ENCODE measurements at regions not wholly inside any gene's neighbourhood (a gene's known extent, or its start where the extent isn't known, plus 50 kb on each side); places are given as distances from the start of the nearest gene placed in this dataset.

DNA sequence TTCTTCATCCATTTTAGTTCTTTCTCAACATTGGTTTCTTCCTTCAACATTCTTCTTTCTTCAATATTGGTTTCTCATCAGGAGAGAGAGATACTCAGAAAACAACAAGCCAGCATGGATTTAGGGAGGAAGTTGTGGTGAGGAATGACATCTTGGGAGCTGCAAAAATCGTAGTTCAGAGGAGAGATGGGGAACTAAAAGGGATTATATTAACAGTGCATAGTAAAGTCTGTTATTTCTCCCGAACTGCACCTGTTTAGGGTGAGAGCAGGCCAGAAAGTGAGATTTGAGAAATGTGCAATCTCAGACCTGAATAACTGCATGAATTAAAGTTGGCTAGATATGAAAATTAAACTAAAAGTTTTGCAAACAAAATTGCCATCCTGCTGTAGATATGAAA is 94.5 kb downstream of the CASP12 start:
- Histone ChIP-seq H3K9me3 (no peaks in the 10 kb centered on the region), H3K36me3 (no peaks in the 10 kb centered on the region), H3K4me3 (no peak overlapping the region), H3K27me3 (replicated peaks; ENCODE audit: insufficient read depth) (no peaks in the 10 kb centered on the region), H3K4me1 (replicated peaks) (no peaks in the 10 kb centered on the region), H3K27ac (no peak overlapping the region)
- no peak for DNase-seq (ENCODE audit: low spot score)
- 80% methylated on average over 2 of the region's 2 CpGs for whole genome bisulfite sequencing
- intact Hi-C loops (cut with DNase I), result no loop called here
- TF ChIP-seq POLR2AphosphoS5 (IDR thresholded peaks at IDR 0.05) (no peak), POLR2A (IDR thresholded peaks at IDR 0.05) (no peak)
- TF ChIP-seq, protein P1, sequence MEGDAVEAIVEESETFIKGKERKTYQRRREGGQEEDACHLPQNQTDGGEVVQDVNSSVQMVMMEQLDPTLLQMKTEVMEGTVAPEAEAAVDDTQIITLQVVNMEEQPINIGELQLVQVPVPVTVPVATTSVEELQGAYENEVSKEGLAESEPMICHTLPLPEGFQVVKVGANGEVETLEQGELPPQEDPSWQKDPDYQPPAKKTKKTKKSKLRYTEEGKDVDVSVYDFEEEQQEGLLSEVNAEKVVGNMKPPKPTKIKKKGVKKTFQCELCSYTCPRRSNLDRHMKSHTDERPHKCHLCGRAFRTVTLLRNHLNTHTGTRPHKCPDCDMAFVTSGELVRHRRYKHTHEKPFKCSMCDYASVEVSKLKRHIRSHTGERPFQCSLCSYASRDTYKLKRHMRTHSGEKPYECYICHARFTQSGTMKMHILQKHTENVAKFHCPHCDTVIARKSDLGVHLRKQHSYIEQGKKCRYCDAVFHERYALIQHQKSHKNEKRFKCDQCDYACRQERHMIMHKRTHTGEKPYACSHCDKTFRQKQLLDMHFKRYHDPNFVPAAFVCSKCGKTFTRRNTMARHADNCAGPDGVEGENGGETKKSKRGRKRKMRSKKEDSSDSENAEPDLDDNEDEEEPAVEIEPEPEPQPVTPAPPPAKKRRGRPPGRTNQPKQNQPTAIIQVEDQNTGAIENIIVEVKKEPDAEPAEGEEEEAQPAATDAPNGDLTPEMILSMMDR (IDR thresholded peaks at IDR 0.05), result no peak

DNA sequence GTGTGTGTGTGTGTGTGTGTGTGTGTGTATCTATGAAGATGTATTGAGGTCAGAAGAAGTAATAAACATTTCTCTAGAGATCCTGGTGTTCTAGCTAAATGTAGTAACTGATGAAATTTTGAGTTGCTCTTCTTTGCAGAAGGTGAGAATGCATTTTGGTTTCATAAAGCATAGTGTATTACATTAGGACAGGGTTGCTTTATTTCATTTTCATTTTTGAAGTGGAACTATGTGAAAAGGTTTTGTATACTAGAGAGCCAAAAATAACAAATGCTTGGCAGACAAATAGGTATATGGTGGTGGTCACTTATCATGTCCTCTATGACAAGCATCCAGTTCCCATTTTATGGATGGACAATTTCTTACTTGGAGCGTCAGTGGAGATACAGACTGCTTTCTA is 99.0 kb downstream of the CASP12 start:
- no peaks in the 10 kb centered on the region for H3K9me3 ChIP-seq
- 92% methylated on average over 1 of the region's 1 CpG for WGBS
- no peak overlapping the region for H3K4me3 ChIP-seq
- DNase-seq (ENCODE audit: low spot score), result no peak
- H3K27me3 ChIP-seq (replicated peaks; ENCODE audit: insufficient read depth), result no peaks in the 10 kb centered on the region
- no peak overlapping the region for H3K27ac ChIP-seq
- no peaks in the 10 kb centered on the region for H3K36me3 ChIP-seq
- TF ChIP-seq, protein P1 (IDR thresholded peaks at IDR 0.05), result no peak
- TF ChIP-seq POLR2A (IDR thresholded peaks at IDR 0.05) (no peak), POLR2AphosphoS5 (IDR thresholded peaks at IDR 0.05) (no peak)
- H3K4me1 ChIP-seq (replicated peaks), result no peaks in the 10 kb centered on the region
- intact Hi-C loops (cut with DNase I), result no loop called here

DNA sequence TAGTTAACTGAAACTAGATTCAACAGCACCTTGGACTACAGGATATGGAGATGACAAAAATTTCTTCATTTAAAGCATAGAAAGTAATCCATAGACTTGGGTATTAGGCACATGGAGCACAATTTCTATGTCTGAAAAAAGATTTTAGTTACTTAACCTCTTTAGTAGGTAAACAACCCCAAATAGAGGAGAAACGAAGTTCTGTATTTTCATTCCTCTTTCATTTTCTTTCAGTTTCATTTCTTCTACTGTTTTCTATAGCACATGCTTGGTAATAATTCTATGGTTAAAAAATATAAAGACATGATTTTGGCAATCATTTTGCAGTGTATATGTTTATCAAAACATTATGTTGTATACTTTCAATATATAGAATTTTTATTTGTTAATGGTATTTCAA is 99.5 kb downstream of the CASP12 start:
- Histone ChIP-seq H3K9me3 (no peaks in the 10 kb centered on the region), H3K27me3 (replicated peaks; ENCODE audit: insufficient read depth) (no peaks in the 10 kb centered on the region), H3K4me1 (replicated peaks) (no peaks in the 10 kb centered on the region), H3K4me3 (no peak overlapping the region), H3K36me3 (no peaks in the 10 kb centered on the region), H3K27ac (no peak overlapping the region)
- intact Hi-C loops (cut with DNase I), result no loop called here
- TF ChIP-seq, protein P1 (IDR thresholded peaks at IDR 0.05), result no peak
- TF ChIP-seq POLR2A (IDR thresholded peaks at IDR 0.05), result no peak
- no peak for TF ChIP-seq POLR2AphosphoS5 (IDR thresholded peaks at IDR 0.05)
- WGBS, result 53% methylated on average over 1 of the region's 1 CpG
- DNase-seq (ENCODE audit: low spot score), result no peak

DNA sequence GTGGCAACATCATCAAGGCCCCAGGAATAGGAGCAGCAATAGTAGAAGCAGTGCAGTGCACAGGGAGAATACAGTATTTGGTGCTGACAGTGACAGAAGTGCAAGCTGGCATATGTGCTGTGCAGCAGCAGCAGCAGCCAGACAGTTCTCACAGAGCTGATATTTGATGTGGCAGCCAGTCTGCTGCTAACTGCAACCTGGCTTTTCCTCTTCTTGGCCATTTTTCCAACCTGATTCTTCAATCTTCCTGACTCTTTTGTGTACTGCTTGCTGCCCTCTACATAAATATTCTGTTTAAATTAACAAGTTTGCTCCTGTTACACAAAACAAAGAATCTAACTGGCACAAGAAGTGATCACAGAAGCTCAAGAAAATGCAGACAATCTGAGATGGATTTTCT is 102.0 kb downstream of the CASP12 start:
- Histone ChIP-seq H3K9me3 (no peaks in the 10 kb centered on the region), H3K4me3 (no peak overlapping the region), H3K27ac (no peak overlapping the region), H3K27me3 (replicated peaks; ENCODE audit: insufficient read depth) (no peaks in the 10 kb centered on the region), H3K36me3 (no peaks in the 10 kb centered on the region), H3K4me1 (replicated peaks) (no peaks in the 10 kb centered on the region)
- DNase-seq (ENCODE audit: low spot score), result no peak
- intact Hi-C loops (cut with DNase I), result no loop called here
- no peak for TF ChIP-seq POLR2AphosphoS5 (IDR thresholded peaks at IDR 0.05)
- TF ChIP-seq, protein P1 (IDR thresholded peaks at IDR 0.05), result no peak
- TF ChIP-seq POLR2A (IDR thresholded peaks at IDR 0.05), result no peak

DNA sequence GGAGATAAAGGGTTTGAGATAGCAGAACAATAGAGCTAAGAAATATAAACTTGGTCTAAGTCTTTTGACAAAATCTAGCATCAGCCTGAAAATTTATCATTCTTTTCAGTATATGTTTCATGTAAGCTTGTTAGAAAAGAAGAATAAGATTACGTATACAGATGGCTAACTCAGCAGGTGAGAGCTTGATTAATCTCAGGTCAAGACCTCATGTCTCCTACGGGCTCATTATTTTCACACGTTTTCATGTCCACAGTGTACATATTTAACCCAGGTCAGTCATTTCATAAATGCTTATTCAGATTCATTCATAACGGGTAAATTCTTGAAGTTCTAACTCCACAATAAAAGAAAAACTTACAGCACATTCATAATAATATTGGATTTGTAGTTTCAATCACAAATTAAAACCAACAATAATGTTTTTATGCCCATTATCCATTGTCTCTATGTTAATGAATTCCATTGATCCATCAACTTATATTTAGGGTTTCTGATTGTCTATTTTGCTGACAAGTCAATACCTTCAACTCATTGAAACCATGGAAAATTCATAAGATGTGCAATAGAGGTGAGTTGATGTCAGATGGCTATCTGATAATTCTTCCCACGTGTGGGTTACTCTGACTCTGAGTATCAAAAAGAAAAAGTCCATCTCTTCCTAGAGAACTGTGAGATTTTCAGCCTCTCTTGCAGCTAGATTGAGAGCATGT is 102.6 kb downstream of the CASP12 start:
- WGBS, result 93% methylated on average over 5 of the region's 5 CpGs

More for the DNA sequence above, 102.6 kb downstream of the CASP12 start:
- TF ChIP-seq POLR2AphosphoS5 (IDR thresholded peaks at IDR 0.05) (no peak), POLR2A (IDR thresholded peaks at IDR 0.05) (no peak)
- no peaks in the 10 kb centered on the region for H3K27me3 ChIP-seq (replicated peaks; ENCODE audit: insufficient read depth)
- no peak for DNase-seq (ENCODE audit: low spot score)
- H3K4me3 ChIP-seq, result no peak overlapping the region
- no peak overlapping the region for H3K27ac ChIP-seq
- no peaks in the 10 kb centered on the region for H3K9me3 ChIP-seq
- no peaks in the 10 kb centered on the region for H3K4me1 ChIP-seq (replicated peaks)
- H3K36me3 ChIP-seq, result no peaks in the 10 kb centered on the region
- intact Hi-C loops (cut with DNase I), result no loop called here
